Loucy (cell line): ENCODE measurements at regions not wholly inside any gene's neighbourhood (a gene's known extent, or its start where the extent isn't known, plus 50 kb on each side); places are given as distances from the start of the nearest gene placed in this dataset.

Experiments
- H2AFZ ChIP-seq: fragments of 200-600 bp; sonication (generic); 2 replicates; pipeline ENCODE4 v1.6.0; 2016; ENCODE audit warnings: antibody characterized with exemption, mild to moderate bottlenecking, low read length, moderate library complexity
- H3F3A ChIP-seq: fragments of 200-600 bp; 2 replicates; pipeline ENCODE4 v1.6.0; 2016; ENCODE audit warnings: antibody characterized with exemption, low read depth, mild to moderate bottlenecking
- H3K27me3 ChIP-seq: fragments of 200-600 bp; sonication (generic); 2 replicates; pipeline ENCODE4 v1.6.1; 2014; ENCODE audit warnings: low read length, mild to moderate bottlenecking; ENCODE audit not compliant: insufficient read depth, poor library complexity, severe bottlenecking
- H3K36me3 ChIP-seq: fragments of 200-600 bp; sonication (generic); 2 replicates; pipeline ENCODE4 v1.6.1; 2016; ENCODE audit warnings: low read length; ENCODE audit not compliant: insufficient read depth
- H3K4me1 ChIP-seq: fragments of 200-600 bp; sonication (generic); 2 replicates; pipeline ENCODE4 v1.5.1; 2014; ENCODE audit warnings: low read length, mild to moderate bottlenecking; ENCODE audit not compliant: insufficient read depth, poor library complexity, severe bottlenecking
- H3K4me2 ChIP-seq: fragments of 200-600 bp; sonication (generic); 2 replicates; pipeline ENCODE4 v1.6.0; 2014; ENCODE audit warnings: antibody characterized with exemption, low read length, low read depth, mild to moderate bottlenecking; ENCODE audit not compliant: poor library complexity, severe bottlenecking
- H3K4me3 ChIP-seq: fragments of 200-600 bp; sonication (generic); 2 replicates; pipeline ENCODE4 v1.5.1; 2014; ENCODE audit warnings: low read length, mild to moderate bottlenecking, mixed read lengths; ENCODE audit not compliant: poor library complexity, severe bottlenecking
- H3K79me2 ChIP-seq: fragments of 200-600 bp; sonication (generic); 2 replicates; pipeline ENCODE4 v1.6.1; 2014; ENCODE audit warnings: low read length; ENCODE audit not compliant: insufficient read depth
- H3K9ac ChIP-seq: fragments of 200-600 bp; sonication (generic); 2 replicates; pipeline ENCODE4 v1.6.0; 2014; ENCODE audit warnings: mild to moderate bottlenecking, low read depth, low read length, moderate library complexity; ENCODE audit not compliant: poor library complexity, severe bottlenecking
- H3K9me2 ChIP-seq: fragments of 200-600 bp; sonication (generic); replicated peaks from 2 replicates; pipeline ENCODE4 v1.6.1; 2016; ENCODE audit warnings: low read depth, low read length, mixed read lengths
- H3K9me3 ChIP-seq: fragments of 200-600 bp; sonication (generic); 2 replicates; pipeline ENCODE4 v1.6.1; 2014; ENCODE audit warnings: mild to moderate bottlenecking, antibody characterized with exemption, low read length, low read depth; ENCODE audit not compliant: insufficient read depth
- H4K20me1 ChIP-seq: fragments of 200-600 bp; sonication (generic); 2 replicates; pipeline ENCODE4 v1.6.0; 2014; ENCODE audit warnings: antibody characterized with exemption, low read length, mild to moderate bottlenecking; ENCODE audit not compliant: insufficient read depth, poor library complexity, severe bottlenecking
- CTCF ChIP-seq: fragments of 200-600 bp; sonication (generic); conservative IDR thresholded peaks from 2 replicates; pipeline ENCODE4 v1.5.1; 2014; ENCODE audit warnings: mild to moderate bottlenecking, antibody characterized with exemption, low read length
- EZH2phosphoT487 ChIP-seq: fragments of 200-600 bp; IDR thresholded peaks from 2 replicates; pipeline ENCODE4 v1.6.1; 2018; ENCODE audit warnings: antibody characterized with exemption, mild to moderate bottlenecking, moderate library complexity, borderline replicate concordance

- Histone ChIP-seq H3K9ac (no peak overlapping the region), H3K9me2 (no peaks in the 10 kb centered on the region), H3F3A (no peaks in the 10 kb centered on the region), H3K4me1 (no peaks in the 10 kb centered on the region), H3K27me3 (no peaks in the 10 kb centered on the region), H3K9me3 (peaks cover 24% of the 10 kb centered on the region; the same call in 1 of the 2 replicates), H3K79me2 (no peaks in the 10 kb centered on the region), H4K20me1 (no peaks in the 10 kb centered on the region), H3K36me3 (no peaks in the 10 kb centered on the region), H3K4me3 (no peak overlapping the region), H2AFZ (no peak overlapping the region), H3K4me2 (no peak overlapping the region)
- TF ChIP-seq CTCF (no peak), EZH2phosphoT487 (no peak)
These were observed 154.3 kb downstream of the PHF2 start for GRCh38 chr9:93730648-93731047.

GRCh38 chr9:93730217-93730616 lies 153.8 kb downstream of the PHF2 start:
- no peak overlapping the region for H2AFZ ChIP-seq
- H3K4me3 ChIP-seq, result no peak overlapping the region
- H3F3A ChIP-seq, result no peaks in the 10 kb centered on the region
- TF ChIP-seq CTCF, result no peak
- TF ChIP-seq EZH2phosphoT487, result no peak
- H3K4me2 ChIP-seq, result no peak overlapping the region
- no peaks in the 10 kb centered on the region for H4K20me1 ChIP-seq
- H3K27me3 ChIP-seq, result no peaks in the 10 kb centered on the region
- H3K9ac ChIP-seq, result no peak overlapping the region
- H3K36me3 ChIP-seq, result no peaks in the 10 kb centered on the region
- no peaks in the 10 kb centered on the region for H3K4me1 ChIP-seq
- peaks cover 25% of the 10 kb centered on the region; the same call in 1 of the 2 replicates for H3K9me3 ChIP-seq
- no peaks in the 10 kb centered on the region for H3K9me2 ChIP-seq
- no peaks in the 10 kb centered on the region for H3K79me2 ChIP-seq
